Activated naive CD4-positive, alpha-beta T cell treated with anti-CD3 and anti-CD28 coated beads for 36 hours (primary cell): ENCODE measurements at regions not wholly inside any gene's neighbourhood (a gene's known extent, or its start where the extent isn't known, plus 50 kb on each side); places are given as distances from the start of the nearest gene placed in this dataset.

Experiments
- CTCF ChIA-PET: fragments of 350-600 bp; sonication (Branson Sonifier 250); formaldehyde crosslinking; loops from one replicate; lab custom pipeline; 2021; ENCODE audit warnings: antibody characterized with exemption; lab: Charles Lee
- DNase-seq: peaks from one replicate; pipeline ENCODE4 v3.0.0-alpha.2; 2020
- H3K27ac Mint-ChIP-seq: one replicate; pipeline ENCODE4 v1.8.0; 2021; ENCODE audit warnings: mild to moderate bottlenecking, mixed read lengths
- H3K27me3 Mint-ChIP-seq: one replicate; pipeline ENCODE4 v1.8.0; 2021; ENCODE audit warnings: low read depth, mixed read lengths
- H3K36me3 Mint-ChIP-seq: one replicate; pipeline ENCODE4 v1.8.0; 2021; ENCODE audit warnings: low read depth, mixed read lengths
- H3K4me1 Mint-ChIP-seq: one replicate; pipeline ENCODE4 v1.8.0; 2021; ENCODE audit warnings: low read depth, mixed read lengths
- H3K4me3 Mint-ChIP-seq: one replicate; pipeline ENCODE4 v1.8.0; 2021; ENCODE audit warnings: mild to moderate bottlenecking, moderate library complexity, mixed read lengths
- H3K9me3 Mint-ChIP-seq: one replicate; pipeline ENCODE4 v1.8.0; 2021; ENCODE audit warnings: mixed read lengths
- intact Hi-C: fragments of 100-400 bp; cut with micrococcal nuclease; formaldehyde crosslinking; loops from one replicate; pipeline ENCODE4 v1.15.1; 2023

DNA sequence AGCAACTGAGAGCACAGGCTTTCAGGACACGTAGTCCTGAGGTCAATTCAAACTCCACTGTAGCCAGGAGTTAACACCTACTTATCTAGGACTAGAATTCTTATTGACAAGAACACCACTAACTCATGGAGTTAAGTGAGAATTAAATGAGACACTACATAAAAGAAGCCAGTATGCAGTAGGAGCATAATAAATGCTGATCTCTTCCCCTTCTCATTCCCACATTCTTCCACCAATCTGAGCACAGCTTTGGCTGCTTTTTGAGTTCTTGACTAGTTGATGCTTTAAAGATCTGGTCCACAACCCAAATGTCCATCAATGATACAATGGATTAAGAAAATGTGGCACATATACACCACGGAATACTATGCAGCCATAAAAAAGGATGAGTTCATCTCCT, 55.2 kb downstream of the TTC32 start:
- Mint-ChIP-seq H3K4me1 (no peaks in the 10 kb centered on the region), H3K27ac (no peak overlapping the region), H3K36me3 (no peaks in the 10 kb centered on the region), H3K4me3 (no peak overlapping the region), H3K9me3 (no peaks in the 10 kb centered on the region), H3K27me3 (peaks cover 10% of the 10 kb centered on the region)
- intact Hi-C loops, result no loop called here
- DNase-seq, result no peak
- CTCF ChIA-PET, result no interaction called here

DNA sequence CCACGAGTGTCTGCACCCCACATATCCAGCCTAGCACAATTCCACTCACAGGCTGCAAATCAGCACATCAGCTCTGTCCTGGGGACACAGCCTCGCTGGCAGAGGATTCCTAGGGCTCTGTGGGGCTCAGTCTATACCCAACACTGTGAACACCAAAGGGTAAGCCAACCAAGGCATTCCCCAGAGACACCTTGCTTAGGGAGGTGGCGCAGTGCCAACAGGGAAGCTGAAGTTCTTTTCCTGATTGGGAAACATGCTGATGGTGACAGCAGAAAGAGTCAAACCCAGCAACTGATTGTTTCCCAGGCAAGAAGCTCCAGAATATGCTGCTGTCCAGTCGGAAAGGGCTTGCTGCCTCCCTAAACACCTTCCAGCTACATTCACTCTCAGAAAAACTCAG, 55.8 kb downstream of the TTC32 start:
- Mint-ChIP-seq H3K4me3 (no peak overlapping the region), H3K27me3 (peaks cover 10% of the 10 kb centered on the region), H3K27ac (no peak overlapping the region), H3K4me1 (no peaks in the 10 kb centered on the region), H3K36me3 (no peaks in the 10 kb centered on the region), H3K9me3 (no peaks in the 10 kb centered on the region)
- intact Hi-C loops, result no loop called here
- DNase-seq, result no peak
- CTCF ChIA-PET, result no interaction called here

DNA sequence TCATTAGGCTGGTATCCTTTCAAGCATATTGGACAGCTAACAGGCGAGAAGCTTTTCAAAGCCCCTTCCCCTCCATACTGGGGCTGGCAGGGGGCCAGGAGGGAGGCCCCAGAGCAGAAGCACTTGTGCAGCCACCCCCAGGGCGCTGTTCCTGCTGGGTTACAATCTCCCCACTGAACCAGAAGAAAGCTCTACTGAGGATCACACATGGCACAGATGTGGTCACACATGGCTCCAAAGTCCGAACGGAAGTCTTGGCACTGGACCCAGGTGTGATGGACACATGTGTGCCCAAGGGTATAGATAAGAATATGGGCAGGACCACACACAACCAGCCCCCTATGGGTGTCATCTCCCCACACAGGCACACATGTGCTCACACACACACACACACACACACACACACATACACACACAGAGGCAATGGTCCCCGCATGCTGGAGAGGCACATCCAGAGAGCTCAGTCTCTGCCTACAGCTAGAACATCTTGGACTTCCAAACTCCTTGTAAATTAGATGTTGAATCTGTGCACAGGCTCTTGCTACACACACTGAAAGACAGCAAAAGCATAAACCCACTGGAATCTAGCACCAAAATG, 56.4 kb downstream of the TTC32 start:
- Mint-ChIP-seq H3K27me3 (peaks cover 10% of the 10 kb centered on the region), H3K4me3 (no peak overlapping the region), H3K27ac (no peak overlapping the region), H3K4me1 (no peaks in the 10 kb centered on the region), H3K9me3 (no peaks in the 10 kb centered on the region), H3K36me3 (no peaks in the 10 kb centered on the region)
- intact Hi-C loops, result no loop called here
- DNase-seq, result no peak
- CTCF ChIA-PET, result no interaction called here

DNA sequence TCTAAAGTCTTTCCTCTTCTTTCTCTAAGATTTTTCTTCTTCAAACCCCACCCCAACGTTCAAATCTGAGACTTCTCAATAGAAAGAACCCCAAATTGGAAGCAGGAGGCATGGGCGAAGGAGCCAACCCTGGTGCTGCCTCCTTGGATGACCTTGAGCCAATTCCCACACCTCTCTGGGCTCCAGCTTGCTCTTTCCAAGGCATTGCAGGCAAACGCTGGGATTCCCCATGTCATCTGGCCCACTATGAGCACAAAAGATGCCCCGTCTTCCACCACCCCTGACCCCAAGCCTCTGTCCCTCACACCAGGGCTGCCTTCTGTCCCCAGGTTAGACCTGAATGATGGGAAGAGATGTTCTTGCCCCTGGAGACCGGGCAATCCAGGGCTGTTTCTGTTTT, 57.0 kb downstream of the TTC32 start:
- no peak overlapping the region for H3K27ac Mint-ChIP-seq
- intact Hi-C loops, result no loop called here
- peaks cover 10% of the 10 kb centered on the region for H3K27me3 Mint-ChIP-seq
- no peaks in the 10 kb centered on the region for H3K9me3 Mint-ChIP-seq
- no peaks in the 10 kb centered on the region for H3K36me3 Mint-ChIP-seq
- no peak overlapping the region for H3K4me3 Mint-ChIP-seq
- no peak for DNase-seq
- CTCF ChIA-PET, result no interaction called here
- no peaks in the 10 kb centered on the region for H3K4me1 Mint-ChIP-seq

DNA sequence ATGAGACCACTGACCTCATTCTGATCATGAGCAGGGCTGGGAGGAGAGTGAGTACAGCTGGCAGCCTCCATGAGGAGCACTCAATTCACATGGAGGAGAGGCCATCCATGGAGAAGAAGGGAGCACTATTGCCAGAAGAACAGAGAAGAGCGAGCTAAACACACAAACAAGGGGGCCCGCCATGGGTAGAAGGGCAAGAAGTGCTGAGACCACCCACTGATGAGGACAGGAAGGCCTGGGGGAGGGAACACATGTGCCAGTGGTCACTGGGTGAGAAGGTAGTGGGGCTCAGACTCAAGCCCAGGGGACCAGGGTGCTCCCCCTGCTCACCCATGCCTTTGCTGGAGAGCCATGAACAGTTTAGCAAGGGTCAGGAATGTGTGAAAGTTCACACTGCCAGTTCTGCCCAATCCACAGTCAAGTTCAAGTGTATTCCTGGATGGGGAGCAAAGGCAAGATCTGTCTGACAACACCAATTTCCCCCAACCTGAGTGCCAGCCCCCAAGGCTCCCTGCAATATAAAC, 57.7 kb downstream of the TTC32 start:
- Mint-ChIP-seq H3K4me3 (no peak overlapping the region), H3K27me3 (peaks cover 10% of the 10 kb centered on the region), H3K9me3 (no peaks in the 10 kb centered on the region), H3K27ac (no peak overlapping the region), H3K4me1 (no peaks in the 10 kb centered on the region), H3K36me3 (no peaks in the 10 kb centered on the region)
- no peak for DNase-seq
- intact Hi-C loops, result no loop called here
- CTCF ChIA-PET, result no interaction called here

DNA sequence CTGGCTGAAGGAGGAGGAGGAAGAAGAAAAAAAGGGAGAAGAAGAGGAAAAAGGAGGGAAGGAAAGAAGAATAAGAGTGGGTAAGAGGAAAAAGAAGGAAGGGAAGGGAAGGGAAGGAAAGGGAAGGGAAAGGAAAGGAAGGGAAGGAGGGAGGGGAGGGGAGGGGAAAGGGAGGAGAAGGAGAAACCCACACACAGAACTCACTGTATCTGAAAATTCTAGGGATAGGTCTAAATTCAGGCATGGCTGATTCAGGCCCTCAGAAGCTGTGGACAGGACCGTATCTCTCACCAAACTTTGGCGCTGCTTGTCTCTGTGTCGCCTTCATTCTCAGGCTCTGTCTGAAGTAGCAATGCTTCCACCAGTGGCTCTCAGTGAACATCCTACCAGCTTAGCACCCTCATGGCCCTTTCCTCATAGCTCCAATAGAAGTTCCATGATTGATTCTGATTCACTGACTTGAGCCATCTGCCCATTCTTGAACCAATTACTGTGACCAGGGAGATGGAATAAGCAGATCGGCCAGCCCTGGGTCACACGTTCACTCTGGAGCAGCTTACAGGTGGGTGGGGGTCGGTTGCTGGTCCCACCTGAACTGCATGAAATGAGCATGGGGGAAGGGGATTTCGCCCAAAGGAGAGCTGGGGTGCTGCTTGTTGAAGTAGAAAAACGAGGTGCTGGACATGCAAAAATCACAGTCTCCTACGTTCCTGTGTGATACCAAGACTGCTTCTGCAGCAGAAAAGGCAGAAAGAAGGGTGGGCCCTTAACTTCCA, 59.7 kb downstream of the TTC32 start:
- Mint-ChIP-seq H3K27ac (no peak overlapping the region), H3K4me1 (no peaks in the 10 kb centered on the region), H3K4me3 (no peak overlapping the region), H3K36me3 (no peaks in the 10 kb centered on the region), H3K9me3 (no peaks in the 10 kb centered on the region), H3K27me3 (peaks cover 13% of the 10 kb centered on the region)
- DNase-seq, result no peak
- intact Hi-C loops, result no loop called here
- CTCF ChIA-PET, result interaction anchor here (0.6 kb wide), 1 partner anchor 85 kb away, joined by 3 read pairs; no protein-coding TSS in a partner anchor

DNA sequence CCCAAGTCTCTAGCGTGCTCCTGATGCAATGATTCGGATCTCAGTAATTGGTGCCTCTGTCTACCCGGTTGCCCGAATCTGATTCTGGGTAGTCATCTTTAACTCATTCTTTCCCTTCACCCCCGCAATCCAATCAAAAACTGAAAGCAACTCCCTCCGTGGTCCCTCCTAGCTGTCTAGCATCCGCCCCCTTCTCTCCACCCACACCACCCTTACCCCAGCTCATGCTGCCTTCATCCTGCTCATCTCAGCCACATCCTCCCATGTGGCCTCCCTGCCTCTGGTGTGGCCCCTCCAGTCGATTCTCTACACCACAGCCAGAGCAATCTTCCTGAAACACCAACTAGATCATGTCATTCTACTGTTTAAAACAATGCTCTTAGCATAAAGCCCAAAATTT, 62.3 kb downstream of the TTC32 start:
- DNase-seq, result no peak
- Mint-ChIP-seq H3K4me1 (no peaks in the 10 kb centered on the region), H3K9me3 (no peaks in the 10 kb centered on the region), H3K27ac (no peak overlapping the region), H3K4me3 (no peak overlapping the region), H3K27me3 (peaks cover 8% of the 10 kb centered on the region), H3K36me3 (no peaks in the 10 kb centered on the region)
- intact Hi-C loops, result no loop called here
- CTCF ChIA-PET, result no interaction called here

DNA sequence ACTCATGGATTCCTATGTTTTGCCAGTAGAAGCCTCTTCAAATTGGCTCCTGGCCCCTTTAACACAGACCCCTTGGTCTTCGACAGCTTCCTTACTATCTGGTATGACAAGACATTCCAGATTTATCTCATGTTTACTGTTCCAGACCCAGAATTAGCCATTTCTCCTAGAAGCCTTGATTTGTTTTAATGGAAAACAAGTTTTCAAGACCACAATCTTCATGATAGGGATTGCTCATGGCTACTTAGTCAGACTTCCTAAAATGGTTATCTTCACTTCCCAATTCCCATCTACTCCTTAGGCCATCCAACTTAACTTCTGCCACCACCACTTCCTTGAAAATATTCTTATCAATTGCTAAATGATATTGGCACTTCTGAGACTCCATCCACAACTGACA, 63.2 kb downstream of the TTC32 start:
- intact Hi-C loops, result no loop called here
- H3K36me3 Mint-ChIP-seq, result no peaks in the 10 kb centered on the region

DNA sequence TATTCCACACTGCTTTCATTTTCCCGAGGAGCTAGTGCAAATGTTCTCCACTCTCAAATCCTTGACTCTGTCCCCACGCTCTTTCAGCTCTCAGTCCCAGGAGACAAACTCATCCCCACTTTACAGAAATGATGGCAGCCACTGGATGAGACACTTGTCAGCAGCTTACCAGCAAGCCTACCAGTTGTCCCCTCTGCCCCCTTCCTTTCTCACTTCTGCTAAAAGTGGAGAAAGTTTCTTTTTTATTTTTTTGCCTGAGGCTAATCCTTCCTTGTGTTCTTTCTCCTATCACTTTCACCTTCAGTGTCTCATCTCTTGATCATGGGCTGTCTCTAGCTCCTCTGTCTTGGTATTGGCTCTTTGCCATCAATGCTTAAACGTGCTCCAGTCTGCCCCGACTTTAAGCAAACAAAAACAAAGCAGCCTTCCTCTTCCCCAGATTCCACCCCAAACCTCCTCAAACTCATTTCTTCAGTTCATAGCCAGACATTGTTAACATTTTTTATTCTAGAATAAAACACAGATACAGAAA, 64.5 kb downstream of the TTC32 start:
- Mint-ChIP-seq H3K9me3 (no peaks in the 10 kb centered on the region), H3K27me3 (peaks cover 4% of the 10 kb centered on the region), H3K27ac (no peak overlapping the region), H3K4me3 (no peak overlapping the region), H3K36me3 (no peaks in the 10 kb centered on the region), H3K4me1 (no peaks in the 10 kb centered on the region)
- CTCF ChIA-PET, result interaction anchor here (1.2 kb wide), 1 partner anchor 10 kb away, joined by 3 read pairs; no protein-coding TSS in a partner anchor
- intact Hi-C loops, result no loop called here
- no peak for DNase-seq

More for the DNA sequence above, 63.2 kb downstream of the TTC32 start:
- CTCF ChIA-PET, result no interaction called here
- Mint-ChIP-seq H3K9me3 (no peaks in the 10 kb centered on the region), H3K27me3 (peaks cover 5% of the 10 kb centered on the region), H3K27ac (no peak overlapping the region), H3K4me1 (no peaks in the 10 kb centered on the region), H3K4me3 (no peak overlapping the region)
- no peak for DNase-seq

DNA sequence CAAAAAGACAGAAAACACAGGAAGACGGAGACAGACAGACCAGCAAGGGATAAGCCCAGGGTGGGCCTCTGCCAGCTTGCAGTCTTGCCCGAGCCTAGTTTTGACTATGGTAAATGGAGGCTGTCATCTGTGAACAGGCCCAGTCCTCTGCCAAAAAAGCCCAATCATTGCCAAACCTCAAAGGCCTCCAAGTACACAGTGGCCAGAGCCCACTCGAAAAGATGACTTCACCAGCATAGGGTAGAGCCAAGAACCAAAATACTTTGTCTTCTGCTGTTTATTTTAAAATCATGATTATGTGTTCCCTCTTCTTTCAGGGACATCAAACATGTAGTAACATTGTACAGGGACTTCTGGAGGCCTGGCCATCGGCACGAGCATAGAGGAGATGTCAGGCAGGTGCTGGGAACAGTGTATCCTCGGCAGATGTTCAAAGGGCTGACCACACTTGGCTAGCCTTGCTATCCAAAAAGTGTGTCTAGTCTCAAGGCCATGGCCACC, 66.0 kb downstream of the TTC32 start:
- CTCF ChIA-PET, result no interaction called here
- no peak overlapping the region for H3K4me3 Mint-ChIP-seq
- DNase-seq, result no peak

DNA sequence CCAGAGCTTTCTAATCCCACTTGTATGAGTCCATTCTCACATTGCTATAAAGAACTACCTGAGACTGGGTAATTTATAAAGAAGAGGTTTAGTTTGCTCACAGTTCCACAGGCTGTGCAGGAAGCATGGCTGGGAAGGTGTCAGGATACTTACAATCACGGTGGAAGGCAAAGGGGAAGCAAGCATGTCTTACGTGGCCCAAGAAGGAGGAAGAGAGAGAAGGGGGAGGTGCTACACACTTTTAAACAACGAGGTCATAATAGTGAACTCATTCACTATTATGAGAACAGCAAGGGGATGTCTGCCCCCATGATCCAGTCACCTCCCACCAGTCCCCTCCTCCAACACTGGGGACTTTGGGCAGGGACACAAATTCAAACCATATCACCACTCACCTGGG, 67.8 kb downstream of the TTC32 start:
- intact Hi-C loops, result no loop called here
- CTCF ChIA-PET, result no interaction called here
- no peak for DNase-seq
- H3K27ac Mint-ChIP-seq, result no peak overlapping the region
- H3K9me3 Mint-ChIP-seq, result no peaks in the 10 kb centered on the region
- H3K36me3 Mint-ChIP-seq, result no peaks in the 10 kb centered on the region
- no peaks in the 10 kb centered on the region for H3K4me1 Mint-ChIP-seq
- no peak overlapping the region for H3K4me3 Mint-ChIP-seq
- peaks cover 8% of the 10 kb centered on the region for H3K27me3 Mint-ChIP-seq

More for the DNA sequence above, 66.0 kb downstream of the TTC32 start:
- H3K4me1 Mint-ChIP-seq, result no peaks in the 10 kb centered on the region
- peaks cover 4% of the 10 kb centered on the region for H3K27me3 Mint-ChIP-seq
- no peaks in the 10 kb centered on the region for H3K9me3 Mint-ChIP-seq
- intact Hi-C loops, result no loop called here
- no peaks in the 10 kb centered on the region for H3K36me3 Mint-ChIP-seq
- H3K27ac Mint-ChIP-seq, result no peak overlapping the region

DNA sequence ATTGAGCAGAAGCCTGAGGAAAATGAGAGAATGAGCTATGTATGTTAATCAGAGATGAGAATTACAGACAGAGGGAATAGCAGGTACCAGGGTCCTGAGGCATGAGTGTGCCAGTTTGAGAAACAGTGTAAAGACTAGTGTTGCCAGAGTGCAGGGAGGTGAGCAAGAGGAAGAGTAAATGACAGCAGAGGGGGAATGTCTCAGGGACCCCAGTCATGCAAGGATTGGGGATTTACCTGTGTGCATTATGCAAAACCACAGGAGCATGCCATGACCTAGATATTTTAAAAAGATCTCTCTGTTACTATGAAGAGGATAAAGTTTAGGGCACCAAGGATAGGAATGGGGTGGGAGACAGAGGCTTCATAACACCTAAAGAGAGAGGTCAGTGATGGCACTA, 72.1 kb downstream of the TTC32 start:
- DNase-seq, result no peak
- Mint-ChIP-seq H3K27me3 (peaks cover 23% of the 10 kb centered on the region), H3K4me1 (no peaks in the 10 kb centered on the region), H3K9me3 (no peaks in the 10 kb centered on the region), H3K36me3 (no peaks in the 10 kb centered on the region), H3K27ac (no peak overlapping the region), H3K4me3 (no peak overlapping the region)
- intact Hi-C loops, result no loop called here
- CTCF ChIA-PET, result interaction anchor here (0.6 to 0.7 kb wide), 2 partner anchors 39 to 367 kb away, joined by 4 to 6 read pairs; no protein-coding TSS in a partner anchor
